Upper lobe of left lung (tissue), 4 donors: ENCODE measurements at regions not wholly inside any gene's neighbourhood (a gene's known extent, or its start where the extent isn't known, plus 50 kb on each side); places are given as distances from the start of the nearest gene placed in this dataset.

ENCODE experiments used
- POLR2A ChIP-seq, 4 donors: fragments of 450-650 bp; IDR thresholded peaks; one replicate each; pipeline ENCODE4 v1.5.1; 2016 to 2017; ENCODE audit warnings: antibody characterized with exemption in 4 of 4, mild to moderate bottlenecking in 2 of 4
- TF ChIP-seq, protein P1 (sequence below), 6 experiments: fragments of 450-650 bp in 4 of 6; fragments of 200-600 bp in 2 of 6; sonication (generic) in 2 of 6; IDR thresholded peaks; one replicate each; pipeline ENCODE4 v1.5.1; 2016 to 2019; ENCODE audit warnings: antibody characterized with exemption in 6 of 6

DNA sequence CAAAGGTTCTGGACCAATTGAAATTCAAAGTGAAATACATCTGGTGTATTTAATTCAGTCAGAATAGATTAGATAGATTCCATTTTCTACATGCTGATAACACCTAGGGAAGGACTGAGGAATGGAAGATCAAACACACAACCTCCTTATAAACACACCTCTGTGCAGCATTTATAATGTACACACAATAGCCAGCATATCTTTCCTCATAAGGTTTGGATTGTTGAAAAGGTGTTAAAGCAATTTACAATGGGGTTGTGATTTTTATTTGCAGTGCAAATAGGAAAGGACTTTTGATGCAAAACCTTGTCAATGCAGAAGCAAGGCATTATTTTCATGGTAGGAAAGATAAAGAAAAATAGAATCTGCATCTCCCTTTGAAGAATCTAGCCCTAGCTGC is 448.9 kb upstream of the KCNMB2 start:
- TF ChIP-seq POLR2A (IDR thresholded peaks at IDR 0.05) = no peak
- TF ChIP-seq, protein P1, sequence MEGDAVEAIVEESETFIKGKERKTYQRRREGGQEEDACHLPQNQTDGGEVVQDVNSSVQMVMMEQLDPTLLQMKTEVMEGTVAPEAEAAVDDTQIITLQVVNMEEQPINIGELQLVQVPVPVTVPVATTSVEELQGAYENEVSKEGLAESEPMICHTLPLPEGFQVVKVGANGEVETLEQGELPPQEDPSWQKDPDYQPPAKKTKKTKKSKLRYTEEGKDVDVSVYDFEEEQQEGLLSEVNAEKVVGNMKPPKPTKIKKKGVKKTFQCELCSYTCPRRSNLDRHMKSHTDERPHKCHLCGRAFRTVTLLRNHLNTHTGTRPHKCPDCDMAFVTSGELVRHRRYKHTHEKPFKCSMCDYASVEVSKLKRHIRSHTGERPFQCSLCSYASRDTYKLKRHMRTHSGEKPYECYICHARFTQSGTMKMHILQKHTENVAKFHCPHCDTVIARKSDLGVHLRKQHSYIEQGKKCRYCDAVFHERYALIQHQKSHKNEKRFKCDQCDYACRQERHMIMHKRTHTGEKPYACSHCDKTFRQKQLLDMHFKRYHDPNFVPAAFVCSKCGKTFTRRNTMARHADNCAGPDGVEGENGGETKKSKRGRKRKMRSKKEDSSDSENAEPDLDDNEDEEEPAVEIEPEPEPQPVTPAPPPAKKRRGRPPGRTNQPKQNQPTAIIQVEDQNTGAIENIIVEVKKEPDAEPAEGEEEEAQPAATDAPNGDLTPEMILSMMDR (IDR thresholded peaks at IDR 0.05) = no peak
